HEK293 (cell line): ENCODE measurements at regions not wholly inside any gene's neighbourhood (a gene's known extent, or its start where the extent isn't known, plus 50 kb on each side); places are given as distances from the start of the nearest gene placed in this dataset.

Experiments
- CTCF ChIP-seq: fragments of 450-650 bp; formaldehyde crosslinking; IDR thresholded peaks from 2 replicates; pipeline ENCODE4 v1.5.1; 2016; ENCODE audit warnings: missing biosample characterization, missing genetic modification characterization
- HOXD13 ChIP-seq: sonication (generic); formaldehyde crosslinking; IDR thresholded peaks from 2 replicates; pipeline ENCODE4 v1.8.0; 2022; ENCODE audit warnings: missing genetic modification reagents, borderline replicate concordance
- PATZ1 ChIP-seq: fragments of 450-650 bp; formaldehyde crosslinking; IDR thresholded peaks from 2 replicates; pipeline ENCODE4 v1.5.1; 2016; ENCODE audit warnings: missing biosample characterization, missing genetic modification characterization
- PRDM4 ChIP-seq: fragments of 450-650 bp; formaldehyde crosslinking; IDR thresholded peaks from 2 replicates; pipeline ENCODE4 v1.5.1; 2017; ENCODE audit warnings: missing biosample characterization, missing genetic modification characterization
- REST ChIP-seq: fragments of 450-650 bp; formaldehyde crosslinking; IDR thresholded peaks from 2 replicates; pipeline ENCODE4 v1.5.1; 2016; ENCODE audit warnings: missing biosample characterization, missing genetic modification characterization
- SALL2 ChIP-seq: fragments of 450-650 bp; formaldehyde crosslinking; IDR thresholded peaks from 2 replicates; pipeline ENCODE4 v1.5.0; 2017; ENCODE audit warnings: missing biosample characterization, mild to moderate bottlenecking, missing genetic modification characterization, borderline replicate concordance
- ZFP69B ChIP-seq: fragments of 450-650 bp; formaldehyde crosslinking; IDR thresholded peaks from 2 replicates; pipeline ENCODE4 v1.5.1; 2016; ENCODE audit warnings: missing biosample characterization, missing genetic modification characterization
- ZNF112 ChIP-seq: fragments of 450-650 bp; formaldehyde crosslinking; IDR thresholded peaks from 2 replicates; pipeline ENCODE4 v1.5.0; 2017; ENCODE audit warnings: missing biosample characterization, missing genetic modification characterization
- ZNF324 ChIP-seq: fragments of 450-650 bp; formaldehyde crosslinking; IDR thresholded peaks from 2 replicates; pipeline ENCODE4 v1.5.1; 2016; ENCODE audit warnings: missing biosample characterization, missing genetic modification characterization
- ZNF654 ChIP-seq: fragments of 450-650 bp; formaldehyde crosslinking; IDR thresholded peaks from 2 replicates; pipeline ENCODE4 v1.5.1; 2016; ENCODE audit warnings: low read depth, missing biosample characterization, missing genetic modification characterization
- ZNF707 ChIP-seq: fragments of 450-650 bp; formaldehyde crosslinking; IDR thresholded peaks from 2 replicates; pipeline ENCODE4 v1.5.1; 2016; ENCODE audit warnings: missing biosample characterization, missing genetic modification characterization

GRCh38 chr5:2432076-2432920 lies 319.2 kb downstream of the IRX2 start:
- TF ChIP-seq CTCF (no peak), REST (tag by site-specific recombination) (no peak), ZNF324 (no peak), PATZ1 (tag by site-specific recombination) (no peak), HOXD13 (CRISPR knock-in tag) (no peak), ZFP69B (tag by site-specific recombination) (no peak), ZNF707 (no peak), PRDM4 (tag by site-specific recombination) (no peak), ZNF112 (tag by site-specific recombination) (no peak), ZNF654 (tag by site-specific recombination) (no peak), SALL2 (tag by site-specific recombination) (no peak)
